ENCODE measurements at regions not wholly inside any gene's neighbourhood (a gene's known extent, or its start where the extent isn't known, plus 50 kb on each side); places are given as distances from the start of the nearest gene placed in this dataset.

DNA sequence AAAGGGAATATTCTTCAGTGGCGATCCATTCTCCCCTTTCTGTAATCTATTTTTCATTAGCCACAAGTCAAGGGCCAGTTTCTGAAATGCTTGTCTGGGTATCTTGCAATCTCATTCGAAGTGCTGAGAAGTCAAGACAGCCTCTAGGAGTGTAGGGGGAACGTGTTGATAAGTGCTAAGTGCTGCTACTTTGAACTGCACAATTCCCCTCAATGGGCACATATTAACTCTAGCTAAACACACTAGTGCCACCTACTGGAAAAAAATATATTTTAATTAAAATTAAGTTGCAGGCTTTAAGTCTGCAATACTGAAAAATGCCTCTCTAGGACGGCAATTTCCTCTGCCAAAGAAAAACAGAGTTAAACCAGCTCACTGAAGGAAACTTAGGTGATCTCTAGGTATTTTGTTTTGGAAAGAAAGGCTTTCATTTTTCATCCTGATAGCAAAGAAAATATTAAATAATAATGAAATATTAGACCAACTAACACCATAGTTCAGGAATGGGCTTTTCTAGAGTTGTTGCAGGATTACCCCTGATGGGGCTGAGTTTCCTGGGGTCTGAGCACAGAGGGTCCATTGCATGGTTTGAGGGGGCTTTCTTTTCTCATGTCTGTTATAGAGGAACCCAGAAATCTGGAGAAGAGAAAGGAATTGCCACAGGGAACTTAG, 181.9 kb upstream of the KBTBD8 start:
- no peak overlapping the region for H3K27ac Mint-ChIP-seq
- H3K9me3 Mint-ChIP-seq, result no peaks in the 10 kb centered on the region
- intact Hi-C loops (cut with micrococcal nuclease), result loop anchor here (1.0 to 5.0 kb wide), 4 partner anchors 179 to 562 kb away; no protein-coding TSS in a partner anchor
- H3K4me3 Mint-ChIP-seq, result no peak overlapping the region
- peaks cover 6% of the 10 kb centered on the region for H3K27me3 Mint-ChIP-seq
- no peaks in the 10 kb centered on the region for H3K36me3 Mint-ChIP-seq (ENCODE audit: low read depth)
- H3K4me1 Mint-ChIP-seq (ENCODE audit: low read depth), result no peaks in the 10 kb centered on the region

DNA sequence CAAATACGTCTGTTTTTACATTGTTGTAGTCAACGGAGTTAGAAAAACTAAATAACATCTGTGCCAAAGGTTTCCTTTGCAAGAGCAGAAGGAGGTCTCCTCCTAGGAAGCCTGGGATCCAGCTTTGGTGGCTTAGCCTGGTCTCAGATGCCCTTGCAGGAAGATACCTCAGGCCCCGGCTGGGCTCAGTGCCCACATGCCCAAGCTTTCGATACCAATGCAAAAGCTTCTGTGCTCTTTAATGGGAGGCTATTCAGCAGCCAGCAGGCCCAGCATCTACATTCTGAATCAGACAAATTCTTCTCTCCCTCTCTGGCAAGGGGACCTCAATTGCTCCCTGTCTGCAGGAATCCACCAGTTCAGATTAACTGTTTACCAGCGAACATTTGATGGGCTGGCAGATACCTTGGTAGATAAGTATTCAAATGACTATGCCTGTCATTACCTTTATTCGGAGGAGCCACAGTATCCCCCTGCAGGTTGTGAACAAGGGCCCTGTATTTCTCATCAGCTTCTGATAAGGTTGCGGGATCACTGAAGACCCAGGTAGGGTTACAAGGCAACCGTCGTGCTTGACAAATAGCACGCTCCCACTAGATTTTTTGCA, 180.1 kb upstream of the KBTBD8 start:
- H3K27ac Mint-ChIP-seq, result no peak overlapping the region
- H3K4me1 Mint-ChIP-seq (ENCODE audit: low read depth), result no peaks in the 10 kb centered on the region
- intact Hi-C loops (cut with micrococcal nuclease), result loop anchor here (5.0 kb wide), 1 partner anchor 181 kb away; no protein-coding TSS in a partner anchor
- no peaks in the 10 kb centered on the region for H3K36me3 Mint-ChIP-seq (ENCODE audit: low read depth)
- no peaks in the 10 kb centered on the region for H3K9me3 Mint-ChIP-seq
- H3K4me3 Mint-ChIP-seq, result no peak overlapping the region
- H3K27me3 Mint-ChIP-seq, result peaks cover 6% of the 10 kb centered on the region

DNA sequence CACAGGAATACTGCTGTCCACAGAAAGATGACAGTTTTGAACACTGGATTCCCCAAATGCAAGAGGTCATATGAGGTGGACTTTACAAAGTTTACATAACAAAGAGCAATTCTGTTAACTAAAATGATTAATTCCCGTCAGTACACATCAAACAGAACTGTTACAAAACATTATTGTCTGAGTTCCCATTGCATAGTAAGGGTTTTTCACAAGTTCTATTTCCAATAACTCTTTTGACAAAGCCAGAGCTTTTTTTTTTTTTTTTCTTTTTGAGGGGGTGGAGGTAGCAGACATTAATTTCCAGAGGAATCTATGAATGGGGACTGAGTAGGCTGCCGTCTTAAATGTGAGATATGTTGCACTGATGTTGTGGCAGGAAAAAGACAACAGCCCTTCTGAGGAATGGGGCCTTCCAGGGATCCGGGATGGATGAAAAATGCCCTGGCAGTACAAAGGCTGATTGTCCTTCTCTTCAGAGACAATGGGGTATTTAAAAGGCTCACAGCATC, 178.1 kb upstream of the KBTBD8 start:
- H3K36me3 Mint-ChIP-seq (ENCODE audit: low read depth), result no peaks in the 10 kb centered on the region
- no peaks in the 10 kb centered on the region for H3K4me1 Mint-ChIP-seq (ENCODE audit: low read depth)
- intact Hi-C loops (cut with micrococcal nuclease), result loop anchor here (5.0 kb wide), 1 partner anchor 183 kb away; no protein-coding TSS in a partner anchor
- H3K4me3 Mint-ChIP-seq, result no peak overlapping the region
- H3K27me3 Mint-ChIP-seq, result peaks cover 6% of the 10 kb centered on the region
- no peaks in the 10 kb centered on the region for H3K9me3 Mint-ChIP-seq
- no peak overlapping the region for H3K27ac Mint-ChIP-seq

DNA sequence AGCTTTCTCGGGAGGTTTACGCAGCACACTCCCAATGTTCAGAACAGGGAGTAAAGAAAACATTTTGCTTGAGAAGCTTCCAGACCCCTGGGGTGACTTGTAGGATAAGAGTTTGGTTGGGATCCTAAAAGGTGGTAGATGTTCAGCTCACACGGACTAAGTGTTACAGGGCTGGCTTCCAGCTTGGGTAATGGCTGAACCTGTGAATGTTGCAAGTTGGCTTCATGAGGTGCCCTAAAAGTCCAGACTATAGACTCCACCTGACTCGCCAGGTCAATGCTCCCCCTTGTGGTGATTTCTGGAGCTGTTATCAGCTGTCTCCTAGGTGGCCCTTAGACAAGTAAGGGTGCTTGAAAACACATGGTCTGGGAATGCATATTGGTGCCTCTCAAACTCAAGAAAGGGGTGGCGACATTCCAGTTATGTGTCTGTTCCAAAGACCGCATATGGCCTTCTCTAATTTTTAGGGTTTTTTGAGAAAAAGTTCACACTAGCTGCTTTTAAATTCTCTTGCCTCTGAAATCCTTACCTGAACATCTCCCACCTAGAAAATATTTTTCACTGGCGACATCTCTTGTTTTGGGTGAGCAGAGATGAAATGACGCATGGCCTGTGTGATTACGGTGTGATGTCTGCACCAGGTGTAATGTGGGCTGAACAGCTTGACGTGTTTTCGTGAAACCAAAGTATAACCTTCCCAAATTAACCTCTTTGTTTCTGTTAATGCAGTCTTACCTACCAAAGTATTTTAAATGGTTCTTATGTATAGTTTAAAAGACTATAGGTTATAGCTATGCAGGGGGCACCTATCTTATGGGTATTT, 175.7 kb upstream of the KBTBD8 start:
- H3K27ac Mint-ChIP-seq, result no peak overlapping the region
- no peak overlapping the region for H3K4me3 Mint-ChIP-seq
- H3K9me3 Mint-ChIP-seq, result no peaks in the 10 kb centered on the region
- no peaks in the 10 kb centered on the region for H3K36me3 Mint-ChIP-seq (ENCODE audit: low read depth)
- H3K27me3 Mint-ChIP-seq, result peaks cover 2% of the 10 kb centered on the region
- intact Hi-C loops (cut with micrococcal nuclease), result no loop called here
- H3K4me1 Mint-ChIP-seq (ENCODE audit: low read depth), result no peaks in the 10 kb centered on the region

DNA sequence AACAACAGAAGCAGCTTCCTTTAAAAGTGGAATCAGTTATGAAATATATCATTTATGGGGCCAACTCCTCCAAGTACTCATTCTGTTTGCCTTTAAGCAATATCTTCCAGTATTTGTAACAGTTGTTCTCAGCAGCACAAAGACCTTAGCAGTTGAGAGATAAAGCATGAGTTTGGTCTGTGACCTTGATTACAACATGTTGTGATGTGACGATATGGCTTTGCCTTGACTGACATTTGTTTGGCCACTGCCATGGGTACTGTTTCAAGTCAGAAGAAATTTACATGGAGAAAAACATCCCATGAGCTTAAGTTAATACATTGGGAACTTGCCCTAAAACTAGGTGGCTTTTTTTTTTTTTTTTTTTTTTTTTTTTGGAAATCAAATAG, 175.1 kb upstream of the KBTBD8 start:
- intact Hi-C loops (cut with micrococcal nuclease), result no loop called here
- no peaks in the 10 kb centered on the region for H3K4me1 Mint-ChIP-seq (ENCODE audit: low read depth)
- peaks cover 1% of the 10 kb centered on the region for H3K27me3 Mint-ChIP-seq
- H3K36me3 Mint-ChIP-seq (ENCODE audit: low read depth), result no peaks in the 10 kb centered on the region
- no peaks in the 10 kb centered on the region for H3K9me3 Mint-ChIP-seq
- H3K27ac Mint-ChIP-seq, result no peak overlapping the region
- no peak overlapping the region for H3K4me3 Mint-ChIP-seq

DNA sequence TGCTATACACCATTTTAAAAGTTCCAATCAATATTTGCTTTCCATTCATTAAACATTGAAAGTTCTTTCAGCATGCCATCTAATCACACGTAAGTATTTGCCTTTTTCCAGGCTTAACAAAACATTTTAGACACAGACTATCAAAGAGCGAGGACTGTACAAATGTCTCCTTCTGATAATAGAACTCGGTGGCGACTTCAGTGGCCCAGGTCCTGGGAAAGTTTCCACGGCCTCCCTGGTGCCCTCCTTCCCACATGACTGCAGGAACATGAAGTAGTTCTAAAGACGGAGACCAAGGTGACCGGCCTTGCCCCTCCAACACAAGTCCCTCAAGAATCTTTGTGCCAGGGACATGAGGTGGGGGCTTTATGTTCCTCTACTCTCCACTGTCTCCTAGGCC, 174.6 kb upstream of the KBTBD8 start:
- intact Hi-C loops (cut with micrococcal nuclease), result no loop called here
- Mint-ChIP-seq H3K36me3 (ENCODE audit: low read depth) (no peaks in the 10 kb centered on the region), H3K27me3 (no peaks in the 10 kb centered on the region), H3K4me1 (ENCODE audit: low read depth) (no peaks in the 10 kb centered on the region), H3K27ac (no peak overlapping the region), H3K9me3 (no peaks in the 10 kb centered on the region), H3K4me3 (no peak overlapping the region)

DNA sequence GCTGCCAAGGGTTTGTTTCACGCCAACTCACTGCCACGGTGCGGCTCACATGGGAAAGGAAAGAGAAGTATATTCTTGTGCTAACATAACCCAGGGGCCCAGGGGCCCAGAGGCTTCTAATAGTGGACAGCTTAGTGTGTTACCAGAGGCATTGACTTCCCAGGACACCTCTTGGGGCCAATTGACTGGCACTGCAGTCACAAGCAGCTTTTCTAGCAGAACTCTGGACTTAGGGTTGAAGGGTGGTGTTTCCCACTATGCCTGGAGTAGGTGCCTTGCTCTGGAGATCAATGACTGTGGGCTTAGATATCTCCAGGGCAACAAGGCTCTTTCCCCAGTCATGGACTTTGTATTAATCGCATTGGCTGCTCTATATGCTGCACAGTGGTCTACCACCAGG, 172.7 kb upstream of the KBTBD8 start:
- H3K27ac Mint-ChIP-seq, result no peak overlapping the region
- no peaks in the 10 kb centered on the region for H3K4me1 Mint-ChIP-seq (ENCODE audit: low read depth)
- no peak overlapping the region for H3K4me3 Mint-ChIP-seq
- H3K36me3 Mint-ChIP-seq (ENCODE audit: low read depth), result no peaks in the 10 kb centered on the region
- intact Hi-C loops (cut with micrococcal nuclease), result no loop called here
- H3K9me3 Mint-ChIP-seq, result no peaks in the 10 kb centered on the region
- H3K27me3 Mint-ChIP-seq, result no peaks in the 10 kb centered on the region

DNA sequence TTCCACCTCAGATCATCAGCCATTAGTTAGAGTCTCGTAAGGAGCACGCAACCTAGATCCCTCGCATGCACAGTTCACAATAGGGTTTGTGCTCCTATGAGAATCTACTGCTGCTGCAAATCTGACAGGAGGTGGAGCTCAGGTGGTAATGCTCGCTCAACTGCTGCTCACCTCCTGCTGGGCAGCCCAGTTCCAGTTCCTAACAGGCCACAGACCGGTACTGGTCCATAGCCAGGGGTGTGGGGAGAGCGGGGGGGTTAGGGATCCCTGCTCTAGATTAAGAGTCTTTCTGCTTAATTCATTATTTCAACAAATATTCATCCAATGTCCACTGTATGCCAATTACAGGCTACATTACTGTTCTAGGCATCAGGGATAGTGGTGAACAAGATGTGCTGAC, 170.4 kb upstream of the KBTBD8 start:
- H3K36me3 Mint-ChIP-seq (ENCODE audit: low read depth), result no peaks in the 10 kb centered on the region
- no peaks in the 10 kb centered on the region for H3K9me3 Mint-ChIP-seq
- H3K27me3 Mint-ChIP-seq, result no peaks in the 10 kb centered on the region
- no peaks in the 10 kb centered on the region for H3K4me1 Mint-ChIP-seq (ENCODE audit: low read depth)
- no peak overlapping the region for H3K4me3 Mint-ChIP-seq
- H3K27ac Mint-ChIP-seq, result no peak overlapping the region
- intact Hi-C loops (cut with micrococcal nuclease), result no loop called here

DNA sequence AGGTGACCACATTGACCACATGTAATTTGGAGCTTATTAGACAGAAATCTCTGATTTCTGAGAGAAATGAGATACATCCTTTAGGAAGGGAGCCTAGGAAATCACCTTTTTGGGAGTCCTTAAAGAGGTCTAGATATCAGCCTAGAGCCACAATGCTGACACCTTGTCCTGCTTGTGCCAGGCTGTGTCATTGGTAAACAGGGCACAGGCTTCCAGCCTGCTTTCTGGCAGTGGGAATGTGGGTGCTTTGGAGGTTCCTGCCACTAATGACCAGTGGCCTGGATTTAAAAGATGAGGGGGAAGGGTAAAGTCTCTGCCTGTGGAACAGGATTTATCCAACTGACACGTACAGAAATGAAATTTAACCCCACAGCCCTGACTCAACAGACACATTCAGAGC, 169.8 kb upstream of the KBTBD8 start:
- intact Hi-C loops (cut with micrococcal nuclease), result no loop called here
- Mint-ChIP-seq H3K27me3 (no peaks in the 10 kb centered on the region), H3K27ac (no peak overlapping the region), H3K4me1 (ENCODE audit: low read depth) (no peaks in the 10 kb centered on the region), H3K9me3 (no peaks in the 10 kb centered on the region), H3K4me3 (no peak overlapping the region), H3K36me3 (ENCODE audit: low read depth) (no peaks in the 10 kb centered on the region)

DNA sequence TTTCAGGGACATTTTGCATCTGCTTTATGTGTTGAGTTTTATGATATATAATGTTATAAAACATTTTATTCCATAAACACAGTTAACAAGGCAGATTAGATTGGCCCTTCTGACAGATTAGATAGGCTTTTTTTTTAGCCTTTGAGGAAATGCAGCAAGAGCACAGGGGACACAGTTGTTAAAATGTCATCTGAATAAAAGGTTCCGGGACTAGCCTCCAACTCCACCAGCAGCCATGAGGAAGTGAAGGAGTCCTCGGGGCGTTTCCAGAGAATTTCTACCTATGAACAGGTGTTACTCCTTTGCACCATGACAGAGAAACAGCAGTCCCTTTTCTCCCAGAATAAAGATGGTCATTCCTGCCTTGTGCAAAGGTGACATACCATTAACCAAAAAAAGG, 167.8 kb upstream of the KBTBD8 start:
- H3K27me3 Mint-ChIP-seq, result peaks cover 4% of the 10 kb centered on the region

DNA sequence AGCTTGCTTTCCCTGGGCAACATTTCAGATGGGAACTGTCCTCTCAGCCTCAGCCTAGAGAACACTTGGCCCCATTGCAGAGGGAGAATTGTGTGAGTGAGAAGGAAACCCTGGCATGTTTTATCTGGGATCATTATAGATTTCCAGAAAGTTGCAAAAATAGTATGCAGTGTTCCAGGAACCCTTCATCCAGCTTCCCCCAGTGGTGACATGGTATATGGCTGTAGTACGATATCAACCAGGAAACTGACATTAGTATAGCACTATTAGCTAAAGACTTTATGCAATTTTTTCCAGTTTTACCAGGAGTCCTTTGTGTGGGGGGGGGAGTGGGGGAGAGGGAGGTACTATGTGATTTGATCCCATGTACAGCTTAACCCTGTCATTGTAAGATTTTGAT, 166.2 kb upstream of the KBTBD8 start:
- intact Hi-C loops (cut with micrococcal nuclease), result no loop called here
- peaks cover 4% of the 10 kb centered on the region for H3K27me3 Mint-ChIP-seq

More for the DNA sequence above, 167.8 kb upstream of the KBTBD8 start:
- no peak overlapping the region for H3K4me3 Mint-ChIP-seq
- no peaks in the 10 kb centered on the region for H3K4me1 Mint-ChIP-seq (ENCODE audit: low read depth)
- H3K36me3 Mint-ChIP-seq (ENCODE audit: low read depth), result no peaks in the 10 kb centered on the region
- H3K27ac Mint-ChIP-seq, result no peak overlapping the region
- intact Hi-C loops (cut with micrococcal nuclease), result no loop called here
- H3K9me3 Mint-ChIP-seq, result no peaks in the 10 kb centered on the region

DNA sequence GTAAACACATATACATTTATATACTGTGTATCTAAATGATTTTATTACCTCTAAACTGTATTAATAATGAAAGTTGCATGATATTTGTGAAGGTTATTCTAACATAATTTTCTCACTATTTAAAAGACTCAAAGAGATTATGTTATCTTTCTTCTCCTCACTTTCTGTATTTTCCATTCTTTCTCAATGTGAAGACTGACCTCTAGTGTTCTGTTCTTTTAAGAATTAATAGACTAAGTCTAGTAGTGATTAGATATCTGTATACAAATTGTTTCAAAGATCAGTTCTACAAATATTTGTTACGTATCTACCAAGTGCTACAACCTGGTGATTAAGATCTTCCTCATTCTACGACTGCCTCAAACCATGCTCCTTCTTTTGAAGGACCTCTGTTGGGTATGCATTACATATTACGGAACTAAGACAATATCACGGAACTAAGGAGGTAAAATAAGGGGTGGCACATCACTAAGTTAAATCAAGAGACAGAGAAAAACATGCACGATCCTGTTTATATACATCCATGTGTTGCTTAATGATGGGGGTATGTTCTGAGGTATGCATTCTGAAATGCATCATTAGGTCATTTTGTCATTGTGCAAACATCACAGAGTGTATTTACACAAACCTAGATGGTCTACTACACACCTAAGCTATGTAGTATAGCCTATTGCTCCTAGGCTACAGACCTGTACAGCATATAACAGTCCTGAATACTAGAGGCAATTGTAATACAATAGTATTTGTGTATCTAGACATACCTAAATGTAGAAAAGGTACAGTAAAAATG, 161.5 kb upstream of the KBTBD8 start:
- intact Hi-C loops (cut with micrococcal nuclease), result no loop called here
- Mint-ChIP-seq H3K4me3 (no peak overlapping the region), H3K36me3 (ENCODE audit: low read depth) (no peaks in the 10 kb centered on the region), H3K9me3 (no peaks in the 10 kb centered on the region), H3K27me3 (peaks cover 4% of the 10 kb centered on the region), H3K4me1 (ENCODE audit: low read depth) (no peaks in the 10 kb centered on the region), H3K27ac (no peak overlapping the region)

More for the DNA sequence above, 166.2 kb upstream of the KBTBD8 start:
- no peaks in the 10 kb centered on the region for H3K36me3 Mint-ChIP-seq (ENCODE audit: low read depth)
- no peak overlapping the region for H3K27ac Mint-ChIP-seq
- no peak overlapping the region for H3K4me3 Mint-ChIP-seq
- H3K9me3 Mint-ChIP-seq, result no peaks in the 10 kb centered on the region
- no peaks in the 10 kb centered on the region for H3K4me1 Mint-ChIP-seq (ENCODE audit: low read depth)

DNA sequence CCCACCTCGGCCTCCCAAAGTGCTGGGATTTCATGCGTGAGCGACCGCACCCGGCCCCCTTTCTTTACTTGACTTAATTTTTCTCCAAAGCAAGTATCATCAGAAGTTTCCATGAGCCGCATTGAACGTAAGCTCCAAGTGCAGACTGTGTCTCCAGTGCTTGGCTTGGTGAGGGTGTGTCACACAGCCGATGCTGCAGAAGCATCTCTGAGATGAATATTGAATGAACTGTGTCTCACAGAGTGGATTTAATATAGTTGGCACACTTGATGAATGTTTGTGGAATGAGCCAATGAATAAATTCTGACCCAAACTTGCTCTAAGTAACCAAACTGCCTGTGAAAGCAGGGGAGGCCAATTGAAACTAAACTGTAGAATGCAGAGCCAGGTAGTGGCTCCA, 159.4 kb upstream of the KBTBD8 start:
- H3K36me3 Mint-ChIP-seq (ENCODE audit: low read depth), result no peaks in the 10 kb centered on the region
- no peaks in the 10 kb centered on the region for H3K4me1 Mint-ChIP-seq (ENCODE audit: low read depth)
- H3K4me3 Mint-ChIP-seq, result no peak overlapping the region
- peaks cover 2% of the 10 kb centered on the region for H3K9me3 Mint-ChIP-seq
- H3K27ac Mint-ChIP-seq, result no peak overlapping the region
- peaks cover under 1% of the 10 kb centered on the region for H3K27me3 Mint-ChIP-seq
- intact Hi-C loops (cut with micrococcal nuclease), result no loop called here
